AG08395 (cell line): ENCODE measurements at regions not wholly inside any gene's neighbourhood (a gene's known extent, or its start where the extent isn't known, plus 50 kb on each side); places are given as distances from the start of the nearest gene placed in this dataset.
"Not testable (repeated sequence)": the region's sequence is repeated elsewhere in the genome, so short reads cannot be mapped to it uniquely, and the experiment has no call there.

Experiments
- DNase-seq: peaks from one replicate; pipeline ENCODE4 v3.0.0; 2012; ENCODE audit warnings: mixed read lengths, low spot score

GRCh38 chr16:66095676-66096075 is 270.8 kb upstream of the CDH5 start:
- DNase-seq: no peak

GRCh38 chr16:66093191-66093590 is 273.3 kb upstream of the CDH5 start:
- no peak for DNase-seq

GRCh38 chr16:66091471-66091891 is 275.0 kb upstream of the CDH5 start:
- DNase-seq: peak; percentile 55

- DNase-seq: no peak
Measured at GRCh38 chr16:66088681-66089080, 277.8 kb upstream of the CDH5 start.

GRCh38 chr16:66087308-66087707 is 279.2 kb upstream of the CDH5 start:
- no peak for DNase-seq

- no peak for DNase-seq
Measured at GRCh38 chr16:66085651-66086050, 280.8 kb upstream of the CDH5 start.

- DNase-seq: not testable (repeated sequence)
Measured at GRCh38 chr16:66084731-66085130, 281.8 kb upstream of the CDH5 start.

- no peak for DNase-seq
Measured at GRCh38 chr16:66084306-66084705, 282.2 kb upstream of the CDH5 start.

GRCh38 chr16:66083171-66083570 is 283.3 kb upstream of the CDH5 start:
- no peak for DNase-seq

GRCh38 chr16:66082424-66082823 is 284.1 kb upstream of the CDH5 start:
- DNase-seq: no peak

- DNase-seq: peak; percentile 13
Measured at GRCh38 chr16:66081775-66082366, 284.6 kb upstream of the CDH5 start.

GRCh38 chr16:66079671-66080334 is 286.7 kb upstream of the CDH5 start:
- DNase-seq: no peak

- DNase-seq: peak; percentile 31
Measured at GRCh38 chr16:66070140-66070917, 296.2 kb upstream of the CDH5 start.

- no peak for DNase-seq
Measured at GRCh38 chr16:66069587-66069986, 296.9 kb upstream of the CDH5 start.

- DNase-seq: no peak
Measured at GRCh38 chr16:66066404-66066803, 300.1 kb upstream of the CDH5 start.

- no peak for DNase-seq
Measured at GRCh38 chr16:66065925-66066324, 300.6 kb upstream of the CDH5 start.

GRCh38 chr16:66064801-66065530 is 301.5 kb upstream of the CDH5 start:
- DNase-seq: no peak

GRCh38 chr16:66058832-66059231 is 307.7 kb upstream of the CDH5 start:
- no peak for DNase-seq

GRCh38 chr16:66058172-66058691 is 308.3 kb upstream of the CDH5 start:
- DNase-seq: peak; percentile 88

GRCh38 chr16:66057057-66057456 is 309.4 kb upstream of the CDH5 start:
- peak; percentile 26 for DNase-seq

- DNase-seq: no peak
Measured at GRCh38 chr16:66054095-66054494, 312.4 kb upstream of the CDH5 start.

GRCh38 chr16:66052745-66053144 is 313.7 kb upstream of the CDH5 start:
- no peak for DNase-seq
